HG03521 (cell line): ENCODE measurements at regions not wholly inside any gene's neighbourhood (a gene's known extent, or its start where the extent isn't known, plus 50 kb on each side); places are given as distances from the start of the nearest gene placed in this dataset.

ENCODE experiments used
- ATAC-seq: cut with Tn5 transposase; IDR thresholded peaks from one replicate; pipeline ENCODE4 v1.9.1; 2021; ENCODE audit warnings: mild to moderate bottlenecking, moderate library complexity; ENCODE audit not compliant: unreplicated experiment

GRCh38 chr2:177138823-177139222, 73.8 kb upstream of the HNRNPA3 start:
- ATAC-seq: no peak

GRCh38 chr2:177141866-177142265, 70.7 kb upstream of the HNRNPA3 start:
- no peak for ATAC-seq

- ATAC-seq: no peak
Measured at GRCh38 chr2:177143444-177143843, 69.2 kb upstream of the HNRNPA3 start.

GRCh38 chr2:177147093-177147694, 65.4 kb upstream of the HNRNPA3 start:
- ATAC-seq: peak; percentile 55

GRCh38 chr2:177147834-177148445, 64.7 kb upstream of the HNRNPA3 start:
- no peak for ATAC-seq

GRCh38 chr2:177148477-177149154, 64.0 kb upstream of the HNRNPA3 start:
- ATAC-seq: peak; percentile 78

- no peak for ATAC-seq
Measured at GRCh38 chr2:177149155-177149503, 63.5 kb upstream of the HNRNPA3 start.

- no peak for ATAC-seq
Measured at GRCh38 chr2:177153805-177154204, 58.8 kb upstream of the HNRNPA3 start.

- no peak for ATAC-seq
Measured at GRCh38 chr2:177154809-177155208, 57.8 kb upstream of the HNRNPA3 start.

GRCh38 chr2:177155631-177156030, 57.0 kb upstream of the HNRNPA3 start:
- no peak for ATAC-seq

GRCh38 chr2:177161741-177162460, 50.7 kb upstream of the HNRNPA3 start:
- no peak for ATAC-seq
